H9 (cell line): ENCODE measurements at regions not wholly inside any gene's neighbourhood (a gene's known extent, or its start where the extent isn't known, plus 50 kb on each side); places are given as distances from the start of the nearest gene placed in this dataset.

Source experiments
- DNase-seq: peaks from one replicate; pipeline ENCODE4 v3.0.0-alpha.2; 2017
- H2AFZ ChIP-seq: one replicate; pipeline ENCODE4 v1.6.1; 2013; ENCODE audit warnings: mild to moderate bottlenecking, low read length, control low read depth, moderate library complexity
- H2AK5ac ChIP-seq: 2 replicates; pipeline ENCODE4 v1.6.1; 2013; ENCODE audit warnings: low read length, control low read depth, mixed read lengths; ENCODE audit not compliant: insufficient read length
- H2BK120ac ChIP-seq: one replicate; pipeline ENCODE4 v1.6.1; 2013; ENCODE audit warnings: low read depth, mild to moderate bottlenecking, low read length, control low read depth, inconsistent platforms; ENCODE audit not compliant: poor library complexity, severe bottlenecking
- H2BK12ac ChIP-seq: 2 replicates; pipeline ENCODE4 v1.6.1; 2013; ENCODE audit warnings: low read length, control low read depth, mixed read lengths, low read depth; ENCODE audit not compliant: insufficient read length
- H2BK15ac ChIP-seq: 2 replicates; pipeline ENCODE4 v1.6.1; 2013; ENCODE audit warnings: low read depth, low read length, control low read depth
- H2BK20ac ChIP-seq: one replicate; pipeline ENCODE4 v1.6.1; 2013; ENCODE audit warnings: low read depth, mild to moderate bottlenecking, low read length, control low read depth, inconsistent platforms; ENCODE audit not compliant: poor library complexity, severe bottlenecking
- H2BK5ac ChIP-seq: 2 replicates; pipeline ENCODE4 v1.6.1; 2013; ENCODE audit warnings: low read length, control low read depth, mixed read lengths; ENCODE audit not compliant: insufficient read length
- H3K14ac ChIP-seq: 2 replicates; pipeline ENCODE4 v1.6.1; 2013; ENCODE audit warnings: low read length, control low read depth; ENCODE audit not compliant: insufficient read depth
- H3K18ac ChIP-seq: 2 replicates; pipeline ENCODE4 v1.6.1; 2013; ENCODE audit warnings: low read depth, mild to moderate bottlenecking, mixed read lengths, low read length, control low read depth; ENCODE audit not compliant: insufficient read length
- H3K23ac ChIP-seq: 2 replicates; pipeline ENCODE4 v1.6.1; 2013; ENCODE audit warnings: low read length, control low read depth, mixed read lengths, low read depth; ENCODE audit not compliant: insufficient read length
- H3K23me2 ChIP-seq: 2 replicates; pipeline ENCODE4 v1.6.1; 2013; ENCODE audit warnings: low read depth, mild to moderate bottlenecking, mixed read lengths, low read length, control low read depth; ENCODE audit not compliant: insufficient read length, poor library complexity, severe bottlenecking
- H3K27ac ChIP-seq: 2 replicates; pipeline ENCODE4 v1.5.1; 2013; ENCODE audit warnings: low read length, control low read depth, mixed read lengths, low read depth; ENCODE audit not compliant: insufficient read length
- H3K27me3 ChIP-seq: 2 replicates; pipeline ENCODE4 v1.6.1; 2013; ENCODE audit warnings: low read length, control low read depth, inconsistent platforms; ENCODE audit not compliant: insufficient read depth
- H3K4ac ChIP-seq: 2 replicates; pipeline ENCODE4 v1.6.1; 2013; ENCODE audit warnings: low read depth, mild to moderate bottlenecking, control low read depth, inconsistent platforms, low read length, moderate library complexity
- H3K4me1 ChIP-seq: 2 replicates; pipeline ENCODE4 v1.6.1; 2013; ENCODE audit warnings: low read length, control low read depth, inconsistent platforms; ENCODE audit not compliant: insufficient read depth
- H3K4me2 ChIP-seq: 2 replicates; pipeline ENCODE4 v1.6.1; 2013; ENCODE audit warnings: low read length, control low read depth, mixed read lengths; ENCODE audit not compliant: insufficient read length, insufficient read depth
- H3K56ac ChIP-seq: 2 replicates; pipeline ENCODE4 v1.6.1; 2013; ENCODE audit warnings: low read depth, mild to moderate bottlenecking, mixed read lengths, low read length, control low read depth; ENCODE audit not compliant: insufficient read length
- H3K79me1 ChIP-seq: 2 replicates; pipeline ENCODE4 v1.6.1; 2013; ENCODE audit warnings: low read depth, mild to moderate bottlenecking, moderate library complexity, low read length, control low read depth, inconsistent platforms; ENCODE audit not compliant: insufficient read depth, poor library complexity, severe bottlenecking
- H3K79me2 ChIP-seq: 2 replicates; pipeline ENCODE4 v1.6.1; 2013; ENCODE audit warnings: low read length, control low read depth, inconsistent platforms; ENCODE audit not compliant: insufficient read depth
- H3K9ac ChIP-seq: 2 replicates; pipeline ENCODE4 v1.6.1; 2013; ENCODE audit warnings: low read length, control low read depth, mixed read lengths; ENCODE audit not compliant: insufficient read length; ENCODE audit errors: extremely low read depth
- H3K9me3 ChIP-seq: one replicate; pipeline ENCODE4 v1.6.1; 2013; ENCODE audit warnings: low read depth, low read length, inconsistent platforms; ENCODE audit not compliant: control insufficient read depth
- H3T11ph ChIP-seq: one replicate; pipeline ENCODE4 v1.6.1; 2013; ENCODE audit warnings: mild to moderate bottlenecking, low read length, control low read depth, inconsistent platforms
- H4K20me1 ChIP-seq: one replicate; pipeline ENCODE4 v1.6.1; 2013; ENCODE audit not compliant: control insufficient read depth, insufficient read length, insufficient read depth
- H4K5ac ChIP-seq: 2 replicates; pipeline ENCODE4 v1.6.1; 2013; ENCODE audit warnings: low read depth, mild to moderate bottlenecking, mixed read lengths, low read length, control low read depth; ENCODE audit not compliant: insufficient read length
- H4K8ac ChIP-seq: replicated peaks from 2 replicates; pipeline ENCODE4 v1.6.1; 2013; ENCODE audit warnings: low read length, control low read depth, mixed read lengths, low read depth; ENCODE audit not compliant: insufficient read length
- H4K91ac ChIP-seq: 2 replicates; pipeline ENCODE4 v1.6.1; 2013; ENCODE audit warnings: low read depth, mild to moderate bottlenecking, moderate library complexity, mixed read lengths, low read length, control low read depth; ENCODE audit not compliant: insufficient read length
- H3K27ac Mint-ChIP-seq, 3 experiments: 2 replicates in 2 of 3; 3 replicates in 1 of 3; pipeline ENCODE4 v1.8.0; 2020 to 2021; ENCODE audit warnings: mixed read lengths in 3 of 3, mild to moderate bottlenecking in 1 of 3, moderate library complexity in 1 of 3
- H3K27me3 Mint-ChIP-seq: 2 replicates; pipeline ENCODE4 v1.8.0; 2021; ENCODE audit warnings: low read depth, mild to moderate bottlenecking, moderate library complexity, mixed read lengths
- H3K36me3 Mint-ChIP-seq, 3 experiments: 2 replicates in 2 of 3; 3 replicates in 1 of 3; pipeline ENCODE4 v1.8.0; 2020 to 2021; ENCODE audit warnings: low read depth in 3 of 3, mixed read lengths in 3 of 3; ENCODE audit not compliant: insufficient read depth in 1 of 3
- H3K4me1 Mint-ChIP-seq, 2 experiments: 2 replicates each; pipeline ENCODE4 v1.8.0; 2020; ENCODE audit warnings: mixed read lengths in 2 of 2
- H3K4me3 Mint-ChIP-seq, 2 experiments: 2 replicates in 1 of 2; 3 replicates in 1 of 2; pipeline ENCODE4 v1.8.0; 2020 to 2021; ENCODE audit warnings: mild to moderate bottlenecking in 2 of 2, mixed read lengths in 2 of 2, moderate library complexity in 1 of 2
- H3K9me3 Mint-ChIP-seq, 2 experiments: 2 replicates in 1 of 2; 3 replicates in 1 of 2; pipeline ENCODE4 v1.8.0; 2020; ENCODE audit warnings: mild to moderate bottlenecking in 2 of 2, mixed read lengths in 2 of 2, moderate library complexity in 1 of 2
- WGBS: extraction: QIAGEN DNeasy Blood & Tissue Kit; methylation state at CpG from one replicate; pipeline ENCODE4 v1.1.7; 2013; ENCODE audit warnings: missing lambda C conversion rate, low lambda C conversion rate, mixed read lengths; ENCODE audit not compliant: insufficient read length; ENCODE audit errors: extremely low coverage; 5-methylcytosine and 5-hydroxymethylcytosine counted together
- TF ChIP-seq, protein P1 (sequence below): fragments of 200-600 bp; sonication (generic); conservative IDR thresholded peaks from 3 replicates; pipeline ENCODE4 v1.8.0; 2021; ENCODE audit warnings: antibody characterized with exemption, mild to moderate bottlenecking

DNA sequence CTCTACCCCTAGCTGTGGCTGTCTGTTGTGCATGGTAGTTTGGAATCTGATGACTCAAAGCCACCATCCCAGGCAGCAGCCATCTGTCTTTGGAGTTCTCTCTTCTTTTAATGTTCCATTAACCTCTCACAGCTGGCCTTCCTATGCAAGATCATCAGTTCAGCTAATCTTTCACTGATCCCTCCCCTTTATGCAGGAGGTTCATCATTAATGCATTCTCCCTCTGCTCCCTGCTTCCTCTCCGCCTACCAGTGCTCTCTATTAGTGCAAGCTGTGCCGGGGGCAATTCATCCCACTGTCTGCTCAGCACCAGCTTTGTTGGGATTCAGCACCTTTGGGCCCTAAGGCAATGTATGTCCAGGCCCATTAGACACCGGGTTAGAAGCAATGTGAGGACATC lies 413.0 kb upstream of the LRRC4C start:
- Histone ChIP-seq H3K79me2 (no peaks in the 10 kb centered on the region), H3K9ac (no peak overlapping the region), H4K8ac (no peak overlapping the region), H4K20me1 (no peaks in the 10 kb centered on the region), H3K79me1 (no peaks in the 10 kb centered on the region), H2BK12ac (no peak overlapping the region), H3K9me3 (no peaks in the 10 kb centered on the region), H3K4me1 (no peaks in the 10 kb centered on the region), H3K27me3 (no peaks in the 10 kb centered on the region), H2AFZ (no peak overlapping the region), H3T11ph (no peak overlapping the region), H2AK5ac (no peak overlapping the region), H2BK15ac (no peak overlapping the region), H3K18ac (no peak overlapping the region), H3K56ac (no peak overlapping the region), H2BK20ac (no peak overlapping the region), H3K23me2 (no peaks in the 10 kb centered on the region), H2BK120ac (no peak overlapping the region), H3K23ac (no peak overlapping the region), H2BK5ac (no peak overlapping the region), H3K14ac (no peak overlapping the region), H3K4ac (no peak overlapping the region), H4K91ac (no peak overlapping the region), H4K5ac (no peak overlapping the region), H3K27ac (no peak overlapping the region), H3K4me2 (no peak overlapping the region)
- Mint-ChIP-seq H3K9me3 (no peaks in the 10 kb centered on the region; a peak in 1 of 5 replicates), H3K4me1 (peaks cover 4 to 6% of the 10 kb centered on the region in 2 experiments; a peak in 2 of 4 replicates), H3K4me3 (no peak overlapping the region), H3K27ac (no peak overlapping the region; a peak in 1 of 7 replicates), H3K27me3 (no peaks in the 10 kb centered on the region), H3K36me3 (no peaks in the 10 kb centered on the region)
- TF ChIP-seq, protein P1, sequence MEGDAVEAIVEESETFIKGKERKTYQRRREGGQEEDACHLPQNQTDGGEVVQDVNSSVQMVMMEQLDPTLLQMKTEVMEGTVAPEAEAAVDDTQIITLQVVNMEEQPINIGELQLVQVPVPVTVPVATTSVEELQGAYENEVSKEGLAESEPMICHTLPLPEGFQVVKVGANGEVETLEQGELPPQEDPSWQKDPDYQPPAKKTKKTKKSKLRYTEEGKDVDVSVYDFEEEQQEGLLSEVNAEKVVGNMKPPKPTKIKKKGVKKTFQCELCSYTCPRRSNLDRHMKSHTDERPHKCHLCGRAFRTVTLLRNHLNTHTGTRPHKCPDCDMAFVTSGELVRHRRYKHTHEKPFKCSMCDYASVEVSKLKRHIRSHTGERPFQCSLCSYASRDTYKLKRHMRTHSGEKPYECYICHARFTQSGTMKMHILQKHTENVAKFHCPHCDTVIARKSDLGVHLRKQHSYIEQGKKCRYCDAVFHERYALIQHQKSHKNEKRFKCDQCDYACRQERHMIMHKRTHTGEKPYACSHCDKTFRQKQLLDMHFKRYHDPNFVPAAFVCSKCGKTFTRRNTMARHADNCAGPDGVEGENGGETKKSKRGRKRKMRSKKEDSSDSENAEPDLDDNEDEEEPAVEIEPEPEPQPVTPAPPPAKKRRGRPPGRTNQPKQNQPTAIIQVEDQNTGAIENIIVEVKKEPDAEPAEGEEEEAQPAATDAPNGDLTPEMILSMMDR = no peak
- DNase-seq = no peak
- no CpG with 5 or more reads among the region's 3 CpGs for WGBS
